DOHH2 (cell line): ENCODE measurements at regions not wholly inside any gene's neighbourhood (a gene's known extent, or its start where the extent isn't known, plus 50 kb on each side); places are given as distances from the start of the nearest gene placed in this dataset.

ENCODE experiments used
- CTCF ChIP-seq: fragments of 200-600 bp; sonication (generic); IDR thresholded peaks from one replicate; pipeline ENCODE4 v1.5.1; 2014; ENCODE audit warnings: antibody characterized with exemption, mild to moderate bottlenecking, low read depth, low read length; ENCODE audit not compliant: poor library complexity, severe bottlenecking
- EZH2phosphoT487 ChIP-seq: fragments of 200-600 bp; sonication (generic); IDR thresholded peaks from 2 replicates; pipeline ENCODE4 v1.6.1; 2017; ENCODE audit warnings: borderline replicate concordance, mild to moderate bottlenecking, antibody characterized with exemption, low read length, moderate library complexity, mixed read lengths

- TF ChIP-seq CTCF (no peak), EZH2phosphoT487 (no peak)
Measured at GRCh38 chr7:41487229-41487940, 215.5 kb downstream of the INHBA start.
